ENCODE measurements at regions not wholly inside any gene's neighbourhood (a gene's known extent, or its start where the extent isn't known, plus 50 kb on each side); places are given as distances from the start of the nearest gene placed in this dataset.
"Not testable (repeated sequence)": the region's sequence is repeated elsewhere in the genome, so short reads cannot be mapped to it uniquely, and the experiment has no call there.

GRCh38 chr11:67753820-67754219, 79.4 kb upstream of the ALDH3B2 start:
- DNase-seq; H3K36me3 ChIP-seq; H3K4me1 ChIP-seq; H3K27me3 ChIP-seq; H3K4me3 ChIP-seq; H3K9me3 ChIP-seq; intact Hi-C loops (cut with DNase I; ENCODE audit: low total_unique reads); H3K27ac ChIP-seq: not testable (repeated sequence)

- Histone ChIP-seq H3K36me3 (no peaks in the 10 kb centered on the region), H3K4me3 (no peak overlapping the region), H3K9me3 (no peaks in the 10 kb centered on the region), H3K4me1 (no peaks in the 10 kb centered on the region), H3K27me3 (no peaks in the 10 kb centered on the region), H3K27ac (no peak overlapping the region)
- TF ChIP-seq, protein P1, sequence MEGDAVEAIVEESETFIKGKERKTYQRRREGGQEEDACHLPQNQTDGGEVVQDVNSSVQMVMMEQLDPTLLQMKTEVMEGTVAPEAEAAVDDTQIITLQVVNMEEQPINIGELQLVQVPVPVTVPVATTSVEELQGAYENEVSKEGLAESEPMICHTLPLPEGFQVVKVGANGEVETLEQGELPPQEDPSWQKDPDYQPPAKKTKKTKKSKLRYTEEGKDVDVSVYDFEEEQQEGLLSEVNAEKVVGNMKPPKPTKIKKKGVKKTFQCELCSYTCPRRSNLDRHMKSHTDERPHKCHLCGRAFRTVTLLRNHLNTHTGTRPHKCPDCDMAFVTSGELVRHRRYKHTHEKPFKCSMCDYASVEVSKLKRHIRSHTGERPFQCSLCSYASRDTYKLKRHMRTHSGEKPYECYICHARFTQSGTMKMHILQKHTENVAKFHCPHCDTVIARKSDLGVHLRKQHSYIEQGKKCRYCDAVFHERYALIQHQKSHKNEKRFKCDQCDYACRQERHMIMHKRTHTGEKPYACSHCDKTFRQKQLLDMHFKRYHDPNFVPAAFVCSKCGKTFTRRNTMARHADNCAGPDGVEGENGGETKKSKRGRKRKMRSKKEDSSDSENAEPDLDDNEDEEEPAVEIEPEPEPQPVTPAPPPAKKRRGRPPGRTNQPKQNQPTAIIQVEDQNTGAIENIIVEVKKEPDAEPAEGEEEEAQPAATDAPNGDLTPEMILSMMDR (IDR thresholded peaks at IDR 0.05) = no peak
- TF ChIP-seq POLR2A (IDR thresholded peaks at IDR 0.05) = no peak
- DNase-seq = no peak
- intact Hi-C loops (cut with DNase I; ENCODE audit: low total_unique reads) = no loop called here
Measured at GRCh38 chr11:67745181-67745726, 70.8 kb upstream of the ALDH3B2 start.

- intact Hi-C loops (cut with DNase I; ENCODE audit: low total_unique reads); H3K27me3 ChIP-seq; H3K27ac ChIP-seq; H3K4me3 ChIP-seq; H3K36me3 ChIP-seq; DNase-seq; H3K9me3 ChIP-seq; H3K4me1 ChIP-seq: not testable (repeated sequence)
Measured at GRCh38 chr11:67744231-67744630, 69.8 kb upstream of the ALDH3B2 start.

- intact Hi-C loops (cut with DNase I; ENCODE audit: low total_unique reads); H3K36me3 ChIP-seq; H3K4me3 ChIP-seq; H3K27me3 ChIP-seq; H3K4me1 ChIP-seq; H3K9me3 ChIP-seq; H3K27ac ChIP-seq; DNase-seq: not testable (repeated sequence)
Measured at GRCh38 chr11:67738231-67738630, 63.8 kb upstream of the ALDH3B2 start.

DNA sequence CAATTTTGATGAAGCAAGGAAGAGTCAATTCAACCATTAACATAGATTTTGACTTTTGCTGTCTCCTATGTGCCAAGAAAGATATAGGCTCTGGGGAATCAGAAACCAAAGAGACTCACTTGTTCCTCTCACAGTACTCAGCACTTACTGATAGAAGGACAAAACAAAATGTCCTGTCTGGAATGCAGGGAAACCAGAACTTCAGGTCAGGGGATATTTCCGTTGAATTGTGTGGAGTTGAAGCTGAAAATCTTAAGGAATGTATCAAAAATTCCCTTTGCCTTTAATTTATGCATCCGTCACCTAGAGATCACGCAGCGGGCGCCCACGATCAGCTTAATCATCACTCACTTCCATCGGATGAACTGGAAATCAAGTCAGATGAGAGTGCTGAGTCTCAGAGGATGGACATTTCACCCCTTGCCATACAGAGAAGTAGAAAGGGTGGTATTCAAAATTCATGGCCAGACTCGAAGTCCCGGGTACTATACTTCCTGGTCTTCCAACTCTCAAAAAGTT, 63.2 kb upstream of the ALDH3B2 start:
- H3K4me1 ChIP-seq; H3K36me3 ChIP-seq; H3K9me3 ChIP-seq; H3K4me3 ChIP-seq; intact Hi-C loops (cut with DNase I; ENCODE audit: low total_unique reads); DNase-seq; H3K27me3 ChIP-seq; H3K27ac ChIP-seq: not testable (repeated sequence)

DNA sequence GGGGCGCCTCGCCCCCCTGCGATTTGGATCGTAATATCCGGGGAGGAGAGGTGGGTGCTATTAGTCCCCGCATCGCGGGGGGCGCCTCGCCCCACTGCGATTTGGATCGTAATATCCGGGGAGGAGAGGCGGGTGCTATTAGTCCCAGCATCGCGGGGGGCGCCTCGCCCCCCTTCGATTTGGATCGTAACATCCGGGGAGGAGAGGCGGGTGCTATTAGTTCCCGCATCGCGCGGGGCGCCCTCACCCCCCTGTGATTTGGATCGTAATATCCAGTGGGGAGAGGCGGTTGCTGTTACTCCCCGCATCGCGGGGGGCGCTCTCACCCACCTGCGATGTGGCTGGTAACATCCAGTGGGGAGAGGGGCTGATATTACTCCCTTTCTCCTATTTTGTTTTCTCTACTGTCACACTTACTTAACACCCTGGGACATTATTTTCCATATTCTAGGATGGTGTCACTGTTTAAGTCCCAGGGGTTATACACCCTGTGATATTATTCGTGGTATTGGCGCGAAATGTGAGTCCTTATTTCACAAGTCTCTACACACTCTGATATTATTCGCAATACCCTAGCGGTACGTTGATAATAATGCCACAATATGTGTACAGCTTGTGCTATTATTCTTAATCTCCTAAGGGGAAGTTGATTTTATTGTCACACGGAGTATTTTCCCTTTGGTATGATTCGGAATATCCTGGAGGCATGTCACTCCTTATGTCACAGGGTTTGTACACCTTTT, 57.8 kb upstream of the ALDH3B2 start:
- H3K27ac ChIP-seq = no peak overlapping the region
- H3K36me3 ChIP-seq = no peaks in the 10 kb centered on the region
- no peak overlapping the region for H3K4me3 ChIP-seq
- H3K9me3 ChIP-seq = no peaks in the 10 kb centered on the region
- H3K27me3 ChIP-seq = peaks cover 0 to 12% of the 10 kb centered on the region in 2 donors
- DNase-seq = no peak
- TF ChIP-seq, protein P1 (IDR thresholded peaks at IDR 0.05) = no peak
- no peak for TF ChIP-seq POLR2A (IDR thresholded peaks at IDR 0.05)
- H3K4me1 ChIP-seq = no peaks in the 10 kb centered on the region
- intact Hi-C loops (cut with DNase I; ENCODE audit: low total_unique reads) = no loop called here

- H3K4me3 ChIP-seq = no peak overlapping the region
- H3K27me3 ChIP-seq = peaks cover 0 to 12% of the 10 kb centered on the region in 2 donors
- DNase-seq = no peak
- no peaks in the 10 kb centered on the region for H3K9me3 ChIP-seq
- no peak overlapping the region for H3K27ac ChIP-seq
- intact Hi-C loops (cut with DNase I; ENCODE audit: low total_unique reads) = no loop called here
- no peaks in the 10 kb centered on the region for H3K4me1 ChIP-seq
- no peaks in the 10 kb centered on the region for H3K36me3 ChIP-seq
- no peak for TF ChIP-seq POLR2A (IDR thresholded peaks at IDR 0.05)
- TF ChIP-seq, protein P1 (IDR thresholded peaks at IDR 0.05) = no peak
Measured at GRCh38 chr11:67731583-67731982, 57.2 kb upstream of the ALDH3B2 start.

- DNase-seq; intact Hi-C loops (cut with DNase I; ENCODE audit: low total_unique reads); H3K36me3 ChIP-seq; H3K27ac ChIP-seq; H3K9me3 ChIP-seq; H3K4me3 ChIP-seq; H3K4me1 ChIP-seq: not testable (repeated sequence)
- peaks cover 0 to 12% of the 10 kb centered on the region in 2 donors for H3K27me3 ChIP-seq
Measured at GRCh38 chr11:67728163-67728571, 53.7 kb upstream of the ALDH3B2 start.

- H3K4me1 ChIP-seq; H3K4me3 ChIP-seq; intact Hi-C loops (cut with DNase I; ENCODE audit: low total_unique reads); DNase-seq; H3K27me3 ChIP-seq; H3K36me3 ChIP-seq; H3K9me3 ChIP-seq; H3K27ac ChIP-seq: not testable (repeated sequence)
Measured at GRCh38 chr11:67727066-67728040, 52.9 kb upstream of the ALDH3B2 start.
